ENCODE measurements at regions not wholly inside any gene's neighbourhood (a gene's known extent, or its start where the extent isn't known, plus 50 kb on each side); places are given as distances from the start of the nearest gene placed in this dataset.

- DNase-seq (ENCODE audit: low spot score), result no peak
- intact Hi-C loops (cut with DNase I), result no loop called here
These were observed 1286.6 kb downstream of the FSTL5 start for GRCh38 chr4:160877087-160877790.

- intact Hi-C loops (cut with DNase I), result no loop called here
- no peak for DNase-seq (ENCODE audit: low spot score)
These were observed 1283.6 kb downstream of the FSTL5 start for GRCh38 chr4:160880180-160880579.

DNA sequence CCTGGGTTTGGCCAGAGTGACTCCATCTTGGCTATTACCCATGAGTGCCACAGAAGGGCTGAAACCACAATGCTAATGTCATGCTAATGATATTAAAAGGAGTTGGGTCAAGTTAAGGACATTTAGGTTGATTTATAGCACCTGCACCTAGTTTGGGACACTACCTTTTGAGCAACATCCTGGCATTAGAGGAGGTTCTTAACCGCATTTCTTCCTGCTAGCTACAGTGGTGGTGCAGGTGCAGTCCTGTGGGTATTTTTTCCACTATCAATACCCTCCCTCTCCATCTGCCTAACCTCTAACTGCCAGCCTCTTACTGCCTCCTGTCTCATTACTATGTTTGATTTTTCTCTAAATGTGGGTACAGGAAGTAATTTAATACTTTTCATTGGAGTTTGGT lies 1276.1 kb downstream of the FSTL5 start:
- intact Hi-C loops (cut with DNase I), result no loop called here
- DNase-seq (ENCODE audit: low spot score), result no peak

GRCh38 chr4:160894128-160894527 lies 1269.7 kb downstream of the FSTL5 start:
- intact Hi-C loops (cut with DNase I), result no loop called here
- DNase-seq (ENCODE audit: low spot score), result no peak

DNA sequence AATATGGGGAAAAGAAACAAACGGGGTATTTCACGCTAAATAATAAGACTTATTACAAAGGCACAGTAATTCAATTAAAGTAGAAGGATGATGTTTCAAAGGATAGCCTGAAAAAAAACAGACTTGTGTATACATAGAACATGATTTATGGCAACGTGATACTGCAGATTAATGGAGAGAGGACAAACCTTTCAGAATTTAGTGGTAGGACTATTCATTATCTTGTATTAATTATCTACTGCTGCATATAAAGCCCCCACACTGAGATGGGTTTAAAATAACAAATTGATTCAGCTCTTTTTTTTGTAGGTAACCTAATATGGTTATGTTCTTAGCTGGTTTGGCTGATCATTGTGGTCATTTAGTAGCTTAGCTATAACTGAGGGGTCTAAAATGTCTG lies 1269.0 kb downstream of the FSTL5 start:
- intact Hi-C loops (cut with DNase I), result no loop called here
- DNase-seq (ENCODE audit: low spot score), result no peak

GRCh38 chr4:160927311-160927710 lies 1236.5 kb downstream of the FSTL5 start:
- no peak for DNase-seq (ENCODE audit: low spot score)
- intact Hi-C loops (cut with DNase I), result no loop called here

- intact Hi-C loops (cut with DNase I), result no loop called here
- no peak for DNase-seq (ENCODE audit: low spot score)
These were observed 1235.3 kb downstream of the FSTL5 start for GRCh38 chr4:160928482-160928881.

GRCh38 chr4:160947653-160948052 lies 1216.1 kb downstream of the FSTL5 start:
- no peak for DNase-seq (ENCODE audit: low spot score)
- intact Hi-C loops (cut with DNase I), result no loop called here

DNA sequence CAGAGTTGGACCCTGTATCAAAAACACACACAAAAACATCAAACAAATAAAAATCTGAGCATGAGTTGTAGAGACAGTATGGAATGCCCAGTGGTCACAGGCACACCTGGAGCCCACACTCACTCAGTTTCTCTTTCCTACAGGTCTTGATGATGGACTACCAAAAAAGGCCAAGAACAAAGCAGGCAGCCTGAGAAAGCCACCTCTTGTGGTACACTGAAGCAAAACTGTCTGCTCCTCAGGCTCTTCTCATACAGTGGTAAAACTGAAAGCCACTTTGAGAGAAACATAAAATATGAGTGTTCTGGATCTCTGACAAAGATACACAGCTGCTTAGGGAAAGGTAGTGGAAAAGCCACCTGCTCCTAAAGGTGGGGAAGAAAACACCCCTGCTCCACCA lies 1206.9 kb downstream of the FSTL5 start:
- intact Hi-C loops (cut with DNase I), result no loop called here
- DNase-seq (ENCODE audit: low spot score), result no peak

DNA sequence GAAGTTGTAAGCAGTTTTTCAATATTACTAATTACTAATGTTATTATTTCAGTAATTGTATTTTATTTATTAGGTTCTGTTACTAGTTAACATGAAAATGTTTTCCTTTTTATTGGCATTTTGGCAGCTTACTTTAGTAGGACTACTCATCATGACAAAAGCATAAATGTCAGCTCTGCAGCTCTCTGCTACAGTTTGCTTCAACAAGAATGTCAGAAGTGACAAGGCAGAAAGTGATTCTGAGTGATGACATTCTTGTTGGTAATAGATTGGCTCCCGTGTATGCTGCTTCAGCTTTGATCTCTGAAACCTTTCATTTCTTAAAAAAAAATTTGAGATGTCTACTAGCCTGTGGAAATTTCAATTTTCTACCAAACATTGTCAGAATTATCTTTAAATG lies 1193.9 kb downstream of the FSTL5 start:
- intact Hi-C loops (cut with DNase I), result no loop called here
- no peak for DNase-seq (ENCODE audit: low spot score)

DNA sequence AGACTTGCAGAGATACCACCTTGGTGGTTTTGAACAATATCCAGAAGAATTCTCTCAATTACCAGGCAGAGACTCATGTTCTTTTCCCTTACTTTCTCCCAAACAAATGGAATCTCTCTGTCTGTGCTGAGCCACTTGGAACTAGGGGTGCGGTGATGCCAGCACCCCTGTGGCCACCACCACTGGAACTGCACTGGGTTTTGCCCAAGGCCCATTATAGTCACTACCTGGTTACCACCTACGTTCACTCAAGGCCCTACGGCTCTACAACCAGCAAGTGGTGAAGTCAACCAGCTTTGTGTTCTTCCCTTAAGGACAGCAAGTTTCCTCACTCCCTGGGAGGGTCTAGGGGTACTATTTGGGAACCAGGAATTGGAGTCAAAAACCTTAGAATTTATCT lies 1183.7 kb downstream of the FSTL5 start:
- intact Hi-C loops (cut with DNase I), result no loop called here
- DNase-seq (ENCODE audit: low spot score), result no peak

DNA sequence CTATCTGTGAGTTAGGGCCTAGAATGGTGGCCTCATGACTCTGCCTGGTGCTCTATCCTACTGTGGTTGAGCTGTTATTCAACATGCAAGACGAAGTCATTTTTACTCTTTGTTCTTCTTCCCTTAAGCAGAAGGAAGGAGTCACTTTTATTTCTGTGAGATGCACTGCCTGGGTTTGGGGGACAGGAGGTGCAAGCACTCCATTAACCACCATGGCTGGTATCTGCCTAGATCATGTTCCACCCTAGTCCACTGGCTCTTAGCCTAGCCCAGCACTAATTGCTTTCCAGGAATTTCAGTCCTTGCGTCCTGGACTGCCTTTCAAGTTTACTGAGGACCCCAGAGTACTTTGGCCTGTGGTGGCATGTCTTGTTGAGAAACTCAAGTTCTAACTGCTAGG lies 1182.7 kb downstream of the FSTL5 start:
- intact Hi-C loops (cut with DNase I), result no loop called here
- no peak for DNase-seq (ENCODE audit: low spot score)

DNA sequence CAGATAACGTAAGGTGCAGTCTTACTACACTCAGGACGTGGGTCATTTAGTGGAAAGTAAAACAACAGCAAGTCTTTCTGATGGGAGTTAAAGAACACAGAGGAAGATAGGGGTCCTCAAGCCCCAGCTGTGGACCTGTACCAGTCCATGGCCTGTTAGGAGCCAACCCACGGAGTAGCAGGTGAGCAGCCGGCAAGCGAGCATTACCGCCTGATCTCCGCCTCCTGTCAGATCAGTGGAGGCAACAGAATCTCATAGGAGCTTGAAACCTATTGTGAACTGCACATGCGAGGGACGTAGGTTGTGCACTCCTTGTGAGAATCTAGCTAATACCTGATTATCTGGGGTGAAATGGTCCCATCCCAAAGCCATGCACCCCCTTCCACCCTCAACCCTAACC lies 1180.8 kb downstream of the FSTL5 start:
- intact Hi-C loops (cut with DNase I), result no loop called here
- DNase-seq (ENCODE audit: low spot score), result no peak

DNA sequence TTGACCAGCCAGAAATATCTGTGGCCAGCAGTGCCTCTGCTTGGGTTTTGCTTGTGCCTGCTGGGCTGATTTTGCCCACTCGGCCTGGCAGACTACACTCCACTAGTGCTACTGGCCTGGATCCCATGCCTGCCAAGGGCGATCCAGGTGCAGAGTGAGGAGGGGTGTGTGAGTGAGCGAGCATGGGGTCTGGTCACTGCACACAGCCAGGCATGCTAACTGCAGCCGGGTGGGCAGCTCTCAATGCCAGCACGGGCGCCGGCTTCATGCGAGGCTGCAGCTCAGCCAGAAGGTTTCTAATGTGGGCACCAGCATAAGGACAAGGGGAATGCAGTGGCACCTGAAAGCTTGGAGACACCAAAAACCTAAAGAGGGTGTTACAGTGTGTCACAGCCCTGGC lies 1161.4 kb downstream of the FSTL5 start:
- intact Hi-C loops (cut with DNase I), result no loop called here
- no peak for DNase-seq (ENCODE audit: low spot score)

DNA sequence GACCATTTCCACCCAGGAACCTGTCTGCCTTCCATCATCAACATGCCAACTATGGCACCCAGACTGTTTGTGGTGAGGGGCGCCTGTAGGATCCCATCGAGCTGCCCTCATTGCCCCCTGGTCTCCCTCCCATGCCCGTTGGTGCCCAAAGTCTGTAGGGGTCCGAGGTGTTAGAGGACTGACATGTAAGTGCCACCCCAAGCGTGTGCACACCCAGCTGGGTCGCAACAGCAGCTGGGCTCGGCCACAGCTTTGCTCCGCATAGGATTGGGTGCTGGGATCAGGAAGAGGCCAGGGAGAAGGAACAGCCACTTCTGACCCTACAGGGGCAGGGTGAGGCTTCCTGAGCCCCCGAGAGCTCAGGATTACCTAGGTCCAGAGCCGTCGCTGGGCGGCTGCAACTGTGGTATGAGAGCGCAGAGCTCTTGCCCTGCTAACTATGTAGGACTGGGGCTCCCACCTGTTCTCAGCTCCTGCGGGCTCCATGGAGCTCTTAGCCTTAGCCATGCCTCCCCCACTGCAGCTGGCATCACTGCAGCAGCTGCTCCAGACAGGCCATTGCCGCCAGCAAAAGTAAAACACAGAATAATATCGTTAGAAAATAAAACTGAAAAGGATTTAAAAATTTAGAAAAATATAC lies 1160.3 kb downstream of the FSTL5 start:
- intact Hi-C loops (cut with DNase I), result no loop called here
- no peak for DNase-seq (ENCODE audit: low spot score)

DNA sequence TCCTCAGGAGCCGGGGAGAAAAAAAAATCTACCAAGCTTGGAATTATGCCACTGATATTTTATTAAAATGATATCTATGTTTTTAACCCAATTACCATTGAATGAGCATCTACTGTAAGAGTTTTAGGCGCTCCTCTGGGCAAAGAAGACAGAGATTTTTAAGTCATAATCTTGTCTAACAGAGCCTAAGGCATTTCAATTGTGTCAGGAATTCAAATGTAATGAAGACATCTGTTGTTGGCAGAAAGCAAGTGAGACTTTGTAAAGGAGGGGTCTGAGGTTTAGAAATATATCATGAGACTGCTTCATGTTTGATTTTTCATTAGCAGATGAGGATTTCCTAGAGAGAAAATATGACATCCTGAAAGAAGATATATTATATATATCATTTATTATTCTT lies 1158.1 kb downstream of the FSTL5 start:
- no peak for DNase-seq (ENCODE audit: low spot score)
- intact Hi-C loops (cut with DNase I), result no loop called here

DNA sequence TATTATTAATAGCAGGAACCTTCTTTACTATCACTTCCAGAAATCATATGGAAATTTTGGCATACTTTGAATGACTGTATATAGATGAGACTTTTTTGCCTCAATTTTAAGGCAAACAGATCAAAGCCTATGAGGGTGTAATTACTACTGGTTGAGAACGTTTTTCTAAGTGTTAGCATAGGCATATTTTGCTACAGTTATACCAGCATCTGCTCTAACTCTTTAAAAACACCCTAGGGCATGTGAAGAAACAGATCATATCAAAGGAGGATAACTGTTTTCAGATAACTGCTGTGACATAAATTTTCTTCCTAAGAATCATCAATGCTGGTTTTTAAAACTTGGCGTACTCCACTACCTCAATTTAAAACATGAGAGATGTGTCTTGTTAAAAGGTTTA lies 1155.3 kb downstream of the FSTL5 start:
- intact Hi-C loops (cut with DNase I), result no loop called here
- DNase-seq (ENCODE audit: low spot score), result no peak

DNA sequence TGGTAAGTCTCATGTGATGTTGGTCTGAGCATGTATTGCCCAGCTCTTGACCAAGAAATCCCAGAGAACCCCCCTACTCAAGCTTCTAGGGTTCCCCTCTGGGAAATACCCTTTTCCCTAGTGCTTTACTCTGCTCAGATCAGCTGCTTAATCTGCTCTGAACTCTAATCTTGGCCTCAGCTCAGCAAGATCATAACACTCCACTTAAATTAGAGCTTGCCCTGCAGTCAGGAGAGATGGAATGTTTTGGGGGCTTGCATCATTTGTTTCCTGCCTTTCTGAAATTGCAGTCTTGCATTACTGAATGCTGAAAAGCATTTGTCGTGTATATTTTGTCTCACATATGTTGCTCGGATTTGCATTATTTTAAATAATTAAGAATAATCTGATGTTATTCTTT lies 1153.6 kb downstream of the FSTL5 start:
- DNase-seq (ENCODE audit: low spot score), result no peak
- intact Hi-C loops (cut with DNase I), result no loop called here

Data from posterior vena cava (tissue), 2 donors.